ENCODE measurements at regions not wholly inside any gene's neighbourhood (a gene's known extent, or its start where the extent isn't known, plus 50 kb on each side); places are given as distances from the start of the nearest gene placed in this dataset.

GRCh38 chr12:28640519-28640918 lies 450.3 kb downstream of the CCDC91 start:
- no peak for DNase-seq
- Mint-ChIP-seq H3K4me1 (ENCODE audit: low read depth) (no peaks in the 10 kb centered on the region), H3K27ac (no peak overlapping the region), H3K36me3 (ENCODE audit: low read depth) (no peaks in the 10 kb centered on the region), H3K27me3 (ENCODE audit: insufficient read depth) (no peaks in the 10 kb centered on the region), H3K4me3 (no peak overlapping the region), H3K9me3 (no peaks in the 10 kb centered on the region)
- TF ChIP-seq, protein P1, sequence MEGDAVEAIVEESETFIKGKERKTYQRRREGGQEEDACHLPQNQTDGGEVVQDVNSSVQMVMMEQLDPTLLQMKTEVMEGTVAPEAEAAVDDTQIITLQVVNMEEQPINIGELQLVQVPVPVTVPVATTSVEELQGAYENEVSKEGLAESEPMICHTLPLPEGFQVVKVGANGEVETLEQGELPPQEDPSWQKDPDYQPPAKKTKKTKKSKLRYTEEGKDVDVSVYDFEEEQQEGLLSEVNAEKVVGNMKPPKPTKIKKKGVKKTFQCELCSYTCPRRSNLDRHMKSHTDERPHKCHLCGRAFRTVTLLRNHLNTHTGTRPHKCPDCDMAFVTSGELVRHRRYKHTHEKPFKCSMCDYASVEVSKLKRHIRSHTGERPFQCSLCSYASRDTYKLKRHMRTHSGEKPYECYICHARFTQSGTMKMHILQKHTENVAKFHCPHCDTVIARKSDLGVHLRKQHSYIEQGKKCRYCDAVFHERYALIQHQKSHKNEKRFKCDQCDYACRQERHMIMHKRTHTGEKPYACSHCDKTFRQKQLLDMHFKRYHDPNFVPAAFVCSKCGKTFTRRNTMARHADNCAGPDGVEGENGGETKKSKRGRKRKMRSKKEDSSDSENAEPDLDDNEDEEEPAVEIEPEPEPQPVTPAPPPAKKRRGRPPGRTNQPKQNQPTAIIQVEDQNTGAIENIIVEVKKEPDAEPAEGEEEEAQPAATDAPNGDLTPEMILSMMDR (IDR thresholded peaks at IDR 0.05): no peak

- DNase-seq: no peak
- Mint-ChIP-seq H3K4me1 (ENCODE audit: low read depth) (no peaks in the 10 kb centered on the region), H3K27me3 (ENCODE audit: insufficient read depth) (no peaks in the 10 kb centered on the region; the same call in 1 of the 2 replicates), H3K4me3 (no peak overlapping the region), H3K36me3 (ENCODE audit: low read depth) (no peaks in the 10 kb centered on the region), H3K9me3 (no peaks in the 10 kb centered on the region), H3K27ac (no peak overlapping the region)
- TF ChIP-seq, protein P1 (IDR thresholded peaks at IDR 0.05): no peak
These were observed 455.2 kb downstream of the CCDC91 start for GRCh38 chr12:28645436-28645835.

DNA sequence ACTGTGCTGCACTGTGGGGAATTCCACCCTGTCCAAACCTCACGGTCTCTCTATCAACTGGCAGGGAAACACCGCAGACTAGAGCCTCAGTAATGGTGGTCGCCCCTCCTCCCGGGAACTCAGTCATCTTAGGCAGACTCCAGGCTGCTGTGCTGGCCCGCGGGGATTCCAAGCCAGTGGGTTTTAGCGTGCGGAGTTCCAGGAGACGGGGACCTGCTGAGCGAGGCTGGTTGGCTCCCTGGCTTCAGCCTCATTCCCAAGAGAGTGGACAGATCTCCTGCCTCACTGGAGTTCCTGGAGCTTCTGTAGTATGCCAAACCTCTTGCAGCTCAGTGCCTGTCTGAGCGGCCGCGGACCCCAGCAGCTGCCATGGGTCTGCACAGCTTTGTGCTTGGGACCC lies 455.6 kb downstream of the CCDC91 start:
- TF ChIP-seq, protein P1 (IDR thresholded peaks at IDR 0.05): no peak
- no peaks in the 10 kb centered on the region for H3K4me1 Mint-ChIP-seq (ENCODE audit: low read depth)
- H3K27ac Mint-ChIP-seq: no peak overlapping the region
- DNase-seq: no peak
- no peaks in the 10 kb centered on the region for H3K9me3 Mint-ChIP-seq
- no peaks in the 10 kb centered on the region for H3K36me3 Mint-ChIP-seq (ENCODE audit: low read depth)
- no peaks in the 10 kb centered on the region; the same call in 1 of the 2 replicates for H3K27me3 Mint-ChIP-seq (ENCODE audit: insufficient read depth)
- no peak overlapping the region for H3K4me3 Mint-ChIP-seq

GRCh38 chr12:28650906-28651305 lies 460.6 kb downstream of the CCDC91 start:
- no peak overlapping the region for H3K4me3 Mint-ChIP-seq
- no peaks in the 10 kb centered on the region; the same call in none of the 2 replicates for H3K27me3 Mint-ChIP-seq (ENCODE audit: insufficient read depth)
- no peak overlapping the region for H3K27ac Mint-ChIP-seq
- H3K4me1 Mint-ChIP-seq (ENCODE audit: low read depth): no peaks in the 10 kb centered on the region
- H3K36me3 Mint-ChIP-seq (ENCODE audit: low read depth): no peaks in the 10 kb centered on the region
- no peak for DNase-seq
- H3K9me3 Mint-ChIP-seq: peaks cover 3% of the 10 kb centered on the region; the same call in 1 of the 2 replicates
- TF ChIP-seq, protein P1 (IDR thresholded peaks at IDR 0.05): no peak

GRCh38 chr12:28652239-28652638 lies 462.0 kb downstream of the CCDC91 start:
- no peak for DNase-seq
- no peaks in the 10 kb centered on the region; the same call in none of the 2 replicates for H3K27me3 Mint-ChIP-seq (ENCODE audit: insufficient read depth)
- no peaks in the 10 kb centered on the region for H3K36me3 Mint-ChIP-seq (ENCODE audit: low read depth)
- no peak overlapping the region for H3K4me3 Mint-ChIP-seq
- TF ChIP-seq, protein P1 (IDR thresholded peaks at IDR 0.05): no peak
- peaks cover 4% of the 10 kb centered on the region; the same call in 1 of the 2 replicates for H3K9me3 Mint-ChIP-seq
- H3K4me1 Mint-ChIP-seq (ENCODE audit: low read depth): no peaks in the 10 kb centered on the region
- no peak overlapping the region for H3K27ac Mint-ChIP-seq

DNA sequence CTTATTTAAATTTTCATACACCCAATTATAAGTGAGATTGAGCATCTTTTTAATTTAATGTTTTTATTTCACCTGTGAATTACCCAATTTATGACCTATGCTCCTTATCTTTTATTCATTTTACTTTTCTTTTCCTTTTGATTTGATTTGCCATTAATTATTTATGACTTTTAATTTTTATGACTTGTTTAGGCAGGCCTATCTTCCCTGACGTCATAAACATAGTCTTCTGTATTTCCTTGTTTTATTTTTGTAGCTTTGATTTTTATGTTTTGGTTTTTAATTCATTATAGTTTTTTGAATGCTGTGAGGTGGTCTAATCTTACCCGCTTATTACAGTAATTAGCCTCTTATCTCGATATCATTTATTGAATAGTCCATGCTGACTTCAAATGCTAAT lies 467.1 kb upstream of the FAR2 start:
- Mint-ChIP-seq H3K9me3 (no peaks in the 10 kb centered on the region), H3K27ac (no peak overlapping the region), H3K4me3 (no peak overlapping the region), H3K4me1 (ENCODE audit: low read depth) (no peaks in the 10 kb centered on the region), H3K27me3 (ENCODE audit: insufficient read depth) (no peaks in the 10 kb centered on the region), H3K36me3 (ENCODE audit: low read depth) (no peaks in the 10 kb centered on the region)
- TF ChIP-seq, protein P1 (IDR thresholded peaks at IDR 0.05): no peak
- no peak for DNase-seq
